DMS53 treated with DMSO at 0.1 percent for 48 hours (cell line): ENCODE measurements at regions not wholly inside any gene's neighbourhood (a gene's known extent, or its start where the extent isn't known, plus 50 kb on each side); places are given as distances from the start of the nearest gene placed in this dataset.

Source experiments
- DNase-seq: peaks from one replicate; lab custom pipeline; 2025; ENCODE audit not compliant: unreplicated experiment; lab: John Stamatoyannopoulos, UW

- no peak for DNase-seq
Observed at GRCh38 chr12:90015228-90015627, 306.6 kb upstream of the ATP2B1 start.

- no peak for DNase-seq
Observed at GRCh38 chr12:90013409-90013808, 304.8 kb upstream of the ATP2B1 start.

- DNase-seq = no peak
Observed at GRCh38 chr12:90010089-90010488, 301.5 kb upstream of the ATP2B1 start.

- DNase-seq = no peak
Observed at GRCh38 chr12:90008277-90008676, 299.6 kb upstream of the ATP2B1 start.

- no peak for DNase-seq
Observed at GRCh38 chr12:90004319-90005074, 295.9 kb upstream of the ATP2B1 start.

DNA sequence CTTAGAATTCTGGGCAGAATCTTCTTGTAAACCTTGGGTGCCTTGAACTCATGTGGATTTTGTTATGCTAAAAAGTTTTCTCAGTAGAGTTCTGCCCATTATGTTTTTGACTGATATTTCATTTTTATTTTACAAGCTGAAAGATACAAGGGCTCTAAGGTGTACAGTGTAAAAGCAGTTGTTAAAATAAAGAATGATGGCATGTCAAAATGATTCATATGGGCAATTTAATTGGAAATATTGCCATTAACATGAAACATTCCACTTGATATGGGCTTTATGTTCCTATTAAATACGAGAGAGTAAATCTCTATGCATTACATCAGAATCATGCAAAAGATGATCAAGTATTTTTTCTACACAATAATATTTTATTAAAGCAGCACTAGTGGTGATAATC is 295.1 kb upstream of the ATP2B1 start:
- DNase-seq = no peak

DNA sequence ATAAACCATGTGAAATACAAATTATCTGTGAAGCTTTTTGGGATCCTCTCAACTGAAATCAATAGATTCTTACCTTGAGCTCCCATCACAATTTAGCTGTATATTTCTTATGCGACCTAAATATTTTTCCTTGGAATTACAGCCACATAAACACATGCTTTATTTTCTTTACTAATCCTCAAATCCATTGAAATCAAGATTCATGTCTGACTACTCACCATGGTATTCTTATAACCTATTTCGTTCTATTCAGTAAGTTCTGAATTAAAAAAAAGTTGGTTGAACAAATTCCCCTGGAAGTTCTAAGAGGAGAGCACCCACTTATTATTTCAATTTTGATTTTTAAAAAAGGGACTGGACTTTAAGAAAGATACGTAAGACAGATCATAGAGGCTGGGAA is 292.1 kb upstream of the ATP2B1 start:
- no peak for DNase-seq

- no peak for DNase-seq
Observed at GRCh38 chr12:89999699-90000505, 291.3 kb upstream of the ATP2B1 start.

DNA sequence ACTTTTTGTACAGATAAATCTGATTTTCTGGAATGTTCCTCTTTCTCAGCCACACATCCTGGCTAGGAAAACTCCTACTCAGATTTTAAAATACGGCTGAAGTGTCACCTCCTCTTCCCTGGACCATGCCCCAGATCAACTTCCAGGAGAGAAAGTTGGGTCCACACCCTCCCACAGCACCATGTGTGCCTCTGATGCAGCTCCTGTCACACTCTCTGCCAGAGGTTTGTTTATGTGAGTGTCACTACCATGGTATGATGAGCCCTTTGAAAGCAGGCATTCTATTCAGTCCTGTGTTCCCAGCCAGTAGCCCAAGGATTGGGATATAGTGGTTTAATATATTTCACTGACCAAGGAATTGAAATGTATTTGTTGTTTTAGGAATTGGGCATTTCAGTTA is 287.2 kb upstream of the ATP2B1 start:
- no peak for DNase-seq

GRCh38 chr12:89994911-89995310 is 286.3 kb upstream of the ATP2B1 start:
- no peak for DNase-seq

DNA sequence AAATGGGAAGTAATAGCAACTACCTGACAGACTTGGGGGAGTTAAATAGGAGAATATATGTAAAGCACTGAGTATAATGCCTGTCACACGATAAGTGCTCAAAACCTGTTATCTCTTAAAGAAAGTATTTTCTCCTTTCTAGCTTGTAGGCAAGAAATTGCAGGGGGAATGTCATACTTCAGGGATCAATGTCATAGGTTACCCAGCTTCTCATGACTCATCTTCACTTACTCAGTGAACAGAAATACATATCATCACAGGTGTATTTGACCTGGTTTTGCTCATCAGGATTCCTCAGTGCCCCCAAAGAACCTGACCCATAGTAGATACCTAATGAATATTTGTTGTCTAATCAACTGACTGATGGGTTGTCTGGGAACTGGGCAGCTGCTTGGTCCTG is 285.0 kb upstream of the ATP2B1 start:
- DNase-seq = no peak

GRCh38 chr12:89992668-89993451 is 284.2 kb upstream of the ATP2B1 start:
- no peak for DNase-seq

GRCh38 chr12:89991807-89992590 is 283.4 kb upstream of the ATP2B1 start:
- DNase-seq = no peak

DNA sequence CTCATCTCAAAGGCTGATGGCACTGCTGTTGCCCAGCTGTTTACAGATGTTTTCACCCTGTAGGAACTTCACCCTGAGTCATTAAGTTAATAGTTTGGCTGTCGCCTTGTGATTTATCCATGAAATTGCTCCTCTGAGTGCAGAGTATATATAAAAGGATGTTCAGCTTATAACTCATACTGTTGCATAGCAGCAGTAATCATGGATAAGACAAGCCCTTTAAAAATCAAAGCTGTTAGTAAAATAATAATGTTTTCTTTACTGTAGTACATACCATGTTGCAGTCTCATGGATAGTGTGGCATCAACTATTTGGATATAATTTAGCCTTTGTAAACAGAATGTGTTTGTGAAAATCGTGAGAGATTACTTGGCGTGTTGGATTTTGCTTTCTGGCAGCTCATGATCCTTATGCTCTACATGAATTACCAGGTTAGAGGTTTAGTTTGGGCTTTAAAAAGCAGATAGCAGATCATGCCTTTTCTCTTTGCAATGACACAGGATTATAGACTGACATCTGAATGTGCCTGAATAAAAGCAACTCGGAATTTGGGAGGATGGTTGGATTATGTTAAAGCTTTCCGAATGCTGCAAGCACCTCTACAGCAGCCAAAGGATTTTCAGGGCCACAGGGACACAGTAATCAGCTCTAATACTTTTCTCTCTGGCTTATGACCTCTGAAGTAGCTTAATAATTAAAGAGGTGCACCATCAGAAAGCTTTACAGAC is 279.7 kb upstream of the ATP2B1 start:
- no peak for DNase-seq

DNA sequence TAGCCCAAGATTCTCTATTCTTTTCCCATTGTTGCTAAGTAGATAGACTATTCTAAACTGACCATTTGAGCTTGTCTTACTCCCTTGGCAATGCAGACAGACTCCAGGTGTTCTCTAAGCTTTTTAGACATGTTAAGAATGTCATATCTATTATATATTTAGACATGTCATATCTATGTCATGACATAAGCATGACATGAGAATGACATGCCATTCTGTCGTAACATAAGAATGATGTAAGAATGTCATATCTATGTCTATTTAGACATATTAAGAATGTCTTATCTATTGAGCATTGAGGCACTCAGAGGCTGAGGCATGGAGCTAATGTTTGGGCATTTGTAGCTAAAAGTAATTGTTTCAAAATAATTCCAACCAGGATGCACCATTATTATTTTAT is 277.3 kb upstream of the ATP2B1 start:
- no peak for DNase-seq

- DNase-seq = no peak
Observed at GRCh38 chr12:89984846-89985245, 276.2 kb upstream of the ATP2B1 start.

GRCh38 chr12:89983622-89984021 is 275.0 kb upstream of the ATP2B1 start:
- DNase-seq = no peak

- no peak for DNase-seq
Observed at GRCh38 chr12:89980236-89980635, 271.6 kb upstream of the ATP2B1 start.

- DNase-seq = no peak
Observed at GRCh38 chr12:89977405-89978085, 268.9 kb upstream of the ATP2B1 start.

DNA sequence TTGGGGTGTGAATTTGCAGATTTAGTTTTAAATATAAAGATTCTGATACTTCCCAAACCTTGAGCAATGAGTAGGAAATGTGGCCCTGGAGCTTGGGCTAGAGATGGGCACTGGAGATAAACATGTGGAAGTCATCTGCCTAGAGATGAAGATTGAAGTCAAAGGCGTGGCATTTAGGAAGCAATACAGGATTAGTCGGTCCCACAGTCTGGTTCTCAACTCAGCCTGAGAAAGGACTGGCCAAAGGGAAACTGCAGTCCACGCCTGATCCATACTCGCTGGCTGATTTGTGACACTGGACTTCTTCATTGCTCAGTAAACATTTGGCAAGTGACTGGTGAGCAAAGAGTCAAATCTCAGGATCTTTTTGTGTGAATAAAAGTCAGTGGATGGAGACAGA is 268.2 kb upstream of the ATP2B1 start:
- DNase-seq = no peak
